Suprapubic skin (tissue), 4 donors: ENCODE measurements at regions not wholly inside any gene's neighbourhood (a gene's known extent, or its start where the extent isn't known, plus 50 kb on each side); places are given as distances from the start of the nearest gene placed in this dataset.

Experiments
- DNase-seq, 2 donors: peaks; one replicate each; pipeline ENCODE4 v3.0.0-alpha.2; 2019; ENCODE audit warnings: low spot score in 2 of 2
- H3K27ac ChIP-seq: fragments of 200-600 bp; sonication (generic); one replicate; pipeline ENCODE4 v1.5.1; 2019
- H3K27me3 ChIP-seq: fragments of 200-600 bp; sonication (generic); one replicate; pipeline ENCODE4 v1.5.1; 2019
- H3K36me3 ChIP-seq: fragments of 200-600 bp; sonication (generic); one replicate; pipeline ENCODE4 v1.5.1; 2019
- H3K4me1 ChIP-seq: fragments of 200-600 bp; sonication (generic); one replicate; pipeline ENCODE4 v1.5.1; 2019
- H3K4me3 ChIP-seq: fragments of 200-600 bp; sonication (generic); one replicate; pipeline ENCODE4 v1.5.1; 2019; ENCODE audit warnings: mild to moderate bottlenecking
- H3K9me3 ChIP-seq: fragments of 200-600 bp; sonication (generic); one replicate; pipeline ENCODE4 v1.5.1; 2019
- CTCF ChIP-seq, 2 donors: fragments of 200-600 bp in 1 of 2; fragments of 450-650 bp in 1 of 2; sonication (generic) in 1 of 2; IDR thresholded peaks; one replicate each; pipeline ENCODE4 v1.5.1; 2016 to 2019; ENCODE audit warnings: antibody characterized with exemption in 2 of 2, mild to moderate bottlenecking in 1 of 2, moderate library complexity in 1 of 2
- EP300 ChIP-seq: sonication (generic); formaldehyde crosslinking; IDR thresholded peaks from one replicate; pipeline ENCODE4 v1.6.1; 2017; ENCODE audit warnings: antibody characterized with exemption
- POLR2A ChIP-seq, 2 donors: fragments of 450-650 bp; IDR thresholded peaks; one replicate each; pipeline ENCODE4 v1.6.1; 2017; ENCODE audit warnings: antibody characterized with exemption in 2 of 2, mild to moderate bottlenecking in 2 of 2, moderate library complexity in 2 of 2
- POLR2AphosphoS5 ChIP-seq, 3 donors: sonication (generic); formaldehyde crosslinking; IDR thresholded peaks; one replicate each; pipeline ENCODE4 v1.6.1; 2017; ENCODE audit warnings: antibody characterized with exemption in 3 of 3
- WGBS: methylation state at CpG from one replicate; pipeline ENCODE4 v1.1.5; 2018; 5-methylcytosine and 5-hydroxymethylcytosine counted together

- no peak for TF ChIP-seq CTCF (IDR thresholded peaks at IDR 0.05)
- no peak for TF ChIP-seq EP300
- TF ChIP-seq POLR2A (IDR thresholded peaks at IDR 0.05) = no peak
- no peak for TF ChIP-seq POLR2AphosphoS5 (IDR thresholded peaks at IDR 0.05)
- no peak overlapping the region for H3K4me3 ChIP-seq
- no peaks in the 10 kb centered on the region for H3K4me1 ChIP-seq
- H3K27me3 ChIP-seq = no peaks in the 10 kb centered on the region
- no peaks in the 10 kb centered on the region for H3K36me3 ChIP-seq
- H3K9me3 ChIP-seq = no peaks in the 10 kb centered on the region
- no peak overlapping the region for H3K27ac ChIP-seq
- 42% methylated on average over 2 of the region's 2 CpGs for WGBS
- DNase-seq = no peak
These were observed 398.4 kb upstream of the NOVA1 start for GRCh38 chr14:26996246-26996645.

GRCh38 chr14:27002179-27002578, 404.3 kb upstream of the NOVA1 start:
- peaks cover 6% of the 10 kb centered on the region for H3K4me1 ChIP-seq
- DNase-seq = no peak
- no peaks in the 10 kb centered on the region for H3K27me3 ChIP-seq
- H3K27ac ChIP-seq = no peak overlapping the region
- no peaks in the 10 kb centered on the region for H3K9me3 ChIP-seq
- no peak overlapping the region for H3K4me3 ChIP-seq
- WGBS = 87% methylated on average over 2 of the region's 2 CpGs
- no peaks in the 10 kb centered on the region for H3K36me3 ChIP-seq
- no peak for TF ChIP-seq POLR2A (IDR thresholded peaks at IDR 0.05)
- TF ChIP-seq POLR2AphosphoS5 (IDR thresholded peaks at IDR 0.05) = no peak
- no peak for TF ChIP-seq EP300
- TF ChIP-seq CTCF (IDR thresholded peaks at IDR 0.05) = no peak

GRCh38 chr14:27006570-27006969, 408.7 kb upstream of the NOVA1 start:
- H3K36me3 ChIP-seq = no peaks in the 10 kb centered on the region

GRCh38 chr14:27008187-27008586, 410.4 kb upstream of the NOVA1 start:
- H3K27ac ChIP-seq = no peak overlapping the region
- TF ChIP-seq POLR2A (IDR thresholded peaks at IDR 0.05) (no peak), CTCF (IDR thresholded peaks at IDR 0.05) (no peak), EP300 (no peak), POLR2AphosphoS5 (IDR thresholded peaks at IDR 0.05) (no peak)
- no peaks in the 10 kb centered on the region for H3K9me3 ChIP-seq
- H3K27me3 ChIP-seq = no peaks in the 10 kb centered on the region
- H3K4me1 ChIP-seq = peaks cover 6% of the 10 kb centered on the region
- no peak for DNase-seq
- no peak overlapping the region for H3K4me3 ChIP-seq
- no peaks in the 10 kb centered on the region for H3K36me3 ChIP-seq

More at GRCh38 chr14:27006570-27006969, 408.7 kb upstream of the NOVA1 start:
- WGBS = 59% methylated on average over 1 of the region's 1 CpG
- no peak overlapping the region for H3K27ac ChIP-seq
- no peak for DNase-seq
- no peaks in the 10 kb centered on the region for H3K27me3 ChIP-seq
- no peak overlapping the region for H3K4me3 ChIP-seq
- H3K9me3 ChIP-seq = no peaks in the 10 kb centered on the region
- no peak for TF ChIP-seq POLR2A (IDR thresholded peaks at IDR 0.05)
- peaks cover 6% of the 10 kb centered on the region for H3K4me1 ChIP-seq

- no peak for DNase-seq
- H3K27ac ChIP-seq = no peak overlapping the region
- H3K27me3 ChIP-seq = no peaks in the 10 kb centered on the region
- 65% methylated on average over 3 of the region's 3 CpGs for WGBS
- no peak overlapping the region for H3K4me3 ChIP-seq
- no peaks in the 10 kb centered on the region for H3K9me3 ChIP-seq
- no peaks in the 10 kb centered on the region for H3K4me1 ChIP-seq
- no peaks in the 10 kb centered on the region for H3K36me3 ChIP-seq
- TF ChIP-seq POLR2AphosphoS5 (IDR thresholded peaks at IDR 0.05) (no peak), CTCF (IDR thresholded peaks at IDR 0.05) (no peak), EP300 (no peak), POLR2A (IDR thresholded peaks at IDR 0.05) (no peak)
These were observed 414.8 kb upstream of the NOVA1 start for GRCh38 chr14:27012641-27013040.

- no peak for DNase-seq
- H3K4me1 ChIP-seq = no peaks in the 10 kb centered on the region
- no peak overlapping the region for H3K4me3 ChIP-seq
- H3K9me3 ChIP-seq = no peaks in the 10 kb centered on the region
- no peaks in the 10 kb centered on the region for H3K27me3 ChIP-seq
- no peaks in the 10 kb centered on the region for H3K36me3 ChIP-seq
- WGBS = 89% methylated on average over 4 of the region's 4 CpGs
- H3K27ac ChIP-seq = no peak overlapping the region
- no peak for TF ChIP-seq POLR2AphosphoS5 (IDR thresholded peaks at IDR 0.05)
These were observed 415.8 kb upstream of the NOVA1 start for GRCh38 chr14:27013678-27014077.
